A673 (cell line): ENCODE measurements at regions not wholly inside any gene's neighbourhood (a gene's known extent, or its start where the extent isn't known, plus 50 kb on each side); places are given as distances from the start of the nearest gene placed in this dataset.

Experiments used
- BruUV-seq: library from RNA; stranded (reverse); fragments of 400-500 nt; replicated peaks from 2 replicates; lab custom pipeline; 2021; lab: Mats Ljungman, UMichigan
- CTCF ChIA-PET: fragments of 300-600 bp; sonication (Branson Sonifier 250); formaldehyde crosslinking; loops from one replicate; lab custom pipeline; 2022; ENCODE audit warnings: antibody characterized with exemption; lab: Charles Lee
- POLR2A ChIA-PET: fragments of 300-600 bp; sonication (Branson Sonifier 250); formaldehyde crosslinking; loops from one replicate; lab custom pipeline; 2022; ENCODE audit warnings: antibody characterized with exemption; ENCODE audit not compliant: low non-redundant PET; lab: Charles Lee
- DNase-seq: peaks from one replicate; pipeline ENCODE4 v3.0.0-alpha.2; 2015; ENCODE audit warnings: low spot score
- H3K27ac ChIP-seq: fragments of 200-600 bp; sonication (generic); 2 replicates; pipeline ENCODE4 v1.5.1; 2016; ENCODE audit warnings: mixed run types, low read depth, mild to moderate bottlenecking, mixed read lengths, antibody characterized with exemption, low read length; ENCODE audit not compliant: poor library complexity, severe bottlenecking
- H3K27me3 ChIP-seq: fragments of 200-600 bp; sonication (generic); replicated peaks from 2 replicates; pipeline ENCODE4 v1.6.1; 2017; ENCODE audit warnings: mixed run types, low read depth, mild to moderate bottlenecking, mixed read lengths, antibody characterized with exemption, low read length; ENCODE audit not compliant: insufficient read depth, poor library complexity
- H3K36me3 ChIP-seq: fragments of 200-600 bp; sonication (generic); 2 replicates; pipeline ENCODE4 v1.6.1; 2016; ENCODE audit warnings: mixed run types, mild to moderate bottlenecking, mixed read lengths, antibody characterized with exemption, low read length; ENCODE audit not compliant: insufficient read depth, poor library complexity, severe bottlenecking
- H3K4me1 ChIP-seq: fragments of 200-600 bp; sonication (generic); 2 replicates; pipeline ENCODE4 v1.6.1; 2017; ENCODE audit warnings: mixed run types, mild to moderate bottlenecking, mixed read lengths, antibody characterized with exemption, low read length; ENCODE audit not compliant: insufficient read depth, poor library complexity, severe bottlenecking
- H3K4me3 ChIP-seq: fragments of 200-600 bp; sonication (generic); 2 replicates; pipeline ENCODE4 v1.5.1; 2016; ENCODE audit warnings: low read depth, mixed run types, mild to moderate bottlenecking, mixed read lengths, low read length; ENCODE audit not compliant: poor library complexity, severe bottlenecking
- H3K9me3 ChIP-seq: fragments of 200-600 bp; sonication (generic); 2 replicates; pipeline ENCODE4 v1.6.1; 2016; ENCODE audit warnings: mixed run types, low read depth, mild to moderate bottlenecking, mixed read lengths, antibody characterized with exemption, low read length; ENCODE audit not compliant: poor library complexity, severe bottlenecking
- CTCF ChIP-seq: fragments of 300-800, 200-600 bp; sonication (generic); conservative IDR thresholded peaks from 2 replicates; pipeline ENCODE4 v1.5.1; 2017; ENCODE audit warnings: low read depth, mild to moderate bottlenecking, antibody characterized with exemption, low read length, moderate library complexity, mixed read lengths
- EZH2 ChIP-seq: fragments of 200-600 bp; sonication (generic); IDR thresholded peaks from 2 replicates; pipeline ENCODE4 v1.6.1; 2017; ENCODE audit warnings: borderline replicate concordance, low read depth, mild to moderate bottlenecking, mixed read lengths, antibody characterized with exemption, low read length; ENCODE audit not compliant: poor library complexity, severe bottlenecking
- intact Hi-C: fragments of 100-400 bp; cut with micrococcal nuclease; formaldehyde crosslinking; loops from one replicate; pipeline ENCODE4 v1.10.0; 2022; ENCODE audit not compliant: unreplicated experiment

DNA sequence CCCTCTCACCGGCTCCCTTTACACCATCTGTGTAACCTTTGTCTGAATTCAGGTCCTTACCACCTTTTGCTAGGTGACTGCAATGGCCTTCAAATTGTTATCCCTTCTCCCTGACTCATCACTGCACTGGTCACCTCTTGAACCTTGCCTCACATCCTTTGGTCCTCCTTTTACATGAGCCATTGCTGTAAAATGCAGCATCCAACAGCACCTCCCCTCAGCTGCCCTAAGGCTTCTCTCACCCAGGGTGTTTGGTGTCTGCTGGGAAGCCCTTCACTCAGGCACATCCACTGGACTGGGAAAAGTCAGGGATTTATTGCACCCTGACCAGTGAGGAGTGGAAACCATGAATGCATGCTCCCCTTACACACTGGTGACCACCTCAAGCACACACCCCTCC is 192.5 kb upstream of the GATB start:
- Histone ChIP-seq H3K9me3 (no peaks in the 10 kb centered on the region), H3K27ac (no peak overlapping the region), H3K36me3 (no peaks in the 10 kb centered on the region), H3K4me1 (no peaks in the 10 kb centered on the region), H3K4me3 (no peak overlapping the region), H3K27me3 (no peaks in the 10 kb centered on the region)
- TF ChIP-seq EZH2, result no peak
- TF ChIP-seq CTCF, result no peak
- intact Hi-C loops, result no loop called here
- CTCF ChIA-PET, result no interaction called here
- no TSS peak for BruUV-seq
- POLR2A ChIA-PET, result no interaction called here
- DNase-seq, result no peak

GRCh38 chr4:151952711-151953254 is 192.0 kb upstream of the GATB start:
- CTCF ChIA-PET, result no interaction called here
- H3K27me3 ChIP-seq, result no peaks in the 10 kb centered on the region
- BruUV-seq, result no TSS peak
- intact Hi-C loops, result no loop called here
- TF ChIP-seq CTCF, result no peak
- no peak for TF ChIP-seq EZH2
- H3K4me1 ChIP-seq, result no peaks in the 10 kb centered on the region
- H3K9me3 ChIP-seq, result no peaks in the 10 kb centered on the region
- POLR2A ChIA-PET, result no interaction called here
- no peak overlapping the region for H3K27ac ChIP-seq
- no peaks in the 10 kb centered on the region for H3K36me3 ChIP-seq
- no peak for DNase-seq
- H3K4me3 ChIP-seq, result no peak overlapping the region

- no peak for DNase-seq
These were observed 191.3 kb upstream of the GATB start for GRCh38 chr4:151952137-151952536.

More at GRCh38 chr4:151952137-151952536, 191.3 kb upstream of the GATB start:
- CTCF ChIA-PET, result no interaction called here
- Histone ChIP-seq H3K27me3 (no peaks in the 10 kb centered on the region), H3K4me3 (no peak overlapping the region), H3K4me1 (no peaks in the 10 kb centered on the region), H3K36me3 (no peaks in the 10 kb centered on the region), H3K27ac (no peak overlapping the region), H3K9me3 (peaks cover 2% of the 10 kb centered on the region)
- no TSS peak for BruUV-seq
- intact Hi-C loops, result no loop called here
- POLR2A ChIA-PET, result no interaction called here
- TF ChIP-seq CTCF (no peak), EZH2 (no peak)
